ENCODE measurements at regions not wholly inside any gene's neighbourhood (a gene's known extent, or its start where the extent isn't known, plus 50 kb on each side); places are given as distances from the start of the nearest gene placed in this dataset.

- TF ChIP-seq CTCF (IDR thresholded peaks at IDR 0.05) (no peak), POLR2A (IDR thresholded peaks at IDR 0.05) (no peak)
Observed at GRCh38 chr6:79421707-79422484, 115.3 kb downstream of the LCA5 start.

Measured in testis (tissue), 2 donors.